SK-N-SH treated with all-trans-retinoic acid at 6 μM for 48 hours (cell line): ENCODE measurements at regions not wholly inside any gene's neighbourhood (a gene's known extent, or its start where the extent isn't known, plus 50 kb on each side); places are given as distances from the start of the nearest gene placed in this dataset.

Source experiments
- CSDC2 ChIP-seq: fragments of 250-450 bp; sonication (Bioruptor Pico); IDR thresholded peaks from 2 replicates; pipeline ENCODE4 v1.5.0; 2020; ENCODE audit warnings: mild to moderate bottlenecking, moderate library complexity
- ZNF565 ChIP-seq: fragments of 450-650 bp; formaldehyde crosslinking; conservative IDR thresholded peaks from 2 replicates; pipeline ENCODE4 v1.5.0; 2020; ENCODE audit warnings: low read depth, mild to moderate bottlenecking, moderate library complexity
- TF ChIP-seq, protein P1 (sequence below): fragments of 250-450 bp; sonication (Bioruptor Pico); IDR thresholded peaks from 2 replicates; pipeline ENCODE4 v1.8.0; 2020; ENCODE audit warnings: mild to moderate bottlenecking, moderate library complexity, borderline replicate concordance
- TF ChIP-seq, protein P2 (sequence below): fragments of 250-450 bp; sonication (Bioruptor Pico); IDR thresholded peaks from 2 replicates; pipeline ENCODE4 v1.8.0; 2021; ENCODE audit warnings: low read depth, mild to moderate bottlenecking, moderate library complexity, borderline replicate concordance

DNA sequence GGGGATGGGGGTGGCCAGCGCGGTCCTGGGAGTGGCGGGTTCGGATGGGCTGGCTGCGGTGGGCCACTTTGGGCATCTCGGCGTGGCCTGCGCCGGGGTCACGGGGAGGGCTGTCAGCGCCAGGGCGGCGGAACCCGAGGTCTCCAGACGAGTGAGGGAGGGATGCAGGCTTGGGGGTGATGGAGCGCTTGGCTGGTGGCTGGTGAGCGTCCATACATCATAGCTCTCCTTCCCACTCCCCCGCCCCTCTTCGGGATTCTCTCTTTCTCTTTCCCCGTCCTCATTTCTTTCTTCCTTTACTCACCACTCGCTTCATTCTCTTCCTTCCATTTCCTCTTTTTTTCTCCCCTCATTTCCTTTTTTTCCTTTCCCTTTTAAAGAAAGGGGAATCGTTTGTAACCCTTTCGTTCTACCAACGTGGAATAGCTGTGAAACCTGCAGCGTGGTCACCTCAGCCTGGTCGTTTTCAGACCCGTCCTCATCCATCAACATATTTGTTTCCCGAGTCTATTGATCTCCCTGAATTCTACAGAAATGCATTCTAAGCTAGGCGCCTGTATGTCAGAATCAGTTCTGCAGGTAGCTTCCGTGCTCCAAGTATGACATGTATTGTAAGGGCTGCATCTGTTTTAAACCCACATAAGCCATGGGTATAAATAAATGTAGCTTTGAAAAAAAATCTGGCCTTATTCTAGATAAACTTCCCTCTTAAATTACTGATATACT is 260.3 kb upstream of the E2F7 start:
- TF ChIP-seq, protein P1, sequence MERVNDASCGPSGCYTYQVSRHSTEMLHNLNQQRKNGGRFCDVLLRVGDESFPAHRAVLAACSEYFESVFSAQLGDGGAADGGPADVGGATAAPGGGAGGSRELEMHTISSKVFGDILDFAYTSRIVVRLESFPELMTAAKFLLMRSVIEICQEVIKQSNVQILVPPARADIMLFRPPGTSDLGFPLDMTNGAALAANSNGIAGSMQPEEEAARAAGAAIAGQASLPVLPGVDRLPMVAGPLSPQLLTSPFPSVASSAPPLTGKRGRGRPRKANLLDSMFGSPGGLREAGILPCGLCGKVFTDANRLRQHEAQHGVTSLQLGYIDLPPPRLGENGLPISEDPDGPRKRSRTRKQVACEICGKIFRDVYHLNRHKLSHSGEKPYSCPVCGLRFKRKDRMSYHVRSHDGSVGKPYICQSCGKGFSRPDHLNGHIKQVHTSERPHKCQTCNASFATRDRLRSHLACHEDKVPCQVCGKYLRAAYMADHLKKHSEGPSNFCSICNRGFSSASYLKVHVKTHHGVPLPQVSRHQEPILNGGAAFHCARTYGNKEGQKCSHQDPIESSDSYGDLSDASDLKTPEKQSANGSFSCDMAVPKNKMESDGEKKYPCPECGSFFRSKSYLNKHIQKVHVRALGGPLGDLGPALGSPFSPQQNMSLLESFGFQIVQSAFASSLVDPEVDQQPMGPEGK (CRISPR knock-in tag), result no peak
- TF ChIP-seq, protein P2, sequence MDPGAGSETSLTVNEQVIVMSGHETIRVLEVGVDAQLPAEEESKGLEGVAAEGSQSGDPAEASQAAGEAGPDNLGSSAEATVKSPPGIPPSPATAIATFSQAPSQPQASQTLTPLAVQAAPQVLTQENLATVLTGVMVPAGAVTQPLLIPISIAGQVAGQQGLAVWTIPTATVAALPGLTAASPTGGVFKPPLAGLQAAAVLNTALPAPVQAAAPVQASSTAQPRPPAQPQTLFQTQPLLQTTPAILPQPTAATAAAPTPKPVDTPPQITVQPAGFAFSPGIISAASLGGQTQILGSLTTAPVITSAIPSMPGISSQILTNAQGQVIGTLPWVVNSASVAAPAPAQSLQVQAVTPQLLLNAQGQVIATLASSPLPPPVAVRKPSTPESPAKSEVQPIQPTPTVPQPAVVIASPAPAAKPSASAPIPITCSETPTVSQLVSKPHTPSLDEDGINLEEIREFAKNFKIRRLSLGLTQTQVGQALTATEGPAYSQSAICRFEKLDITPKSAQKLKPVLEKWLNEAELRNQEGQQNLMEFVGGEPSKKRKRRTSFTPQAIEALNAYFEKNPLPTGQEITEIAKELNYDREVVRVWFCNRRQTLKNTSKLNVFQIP (CRISPR knock-in tag), result no peak
- TF ChIP-seq ZNF565 (CRISPR knock-in tag) (no peak), CSDC2 (CRISPR knock-in tag) (no peak)
